Dendritic cell treated with granulocyte-macrophage colony-stimulating factor and Interleukin-4, amounts not matched to agents 40 ng/mL and 50 ng/mL, for 4 days (primary cell): ENCODE measurements at regions not wholly inside any gene's neighbourhood (a gene's known extent, or its start where the extent isn't known, plus 50 kb on each side); places are given as distances from the start of the nearest gene placed in this dataset.

ENCODE experiments used
- H3K27ac Mint-ChIP-seq: one replicate; pipeline ENCODE4 v1.8.0; 2022; ENCODE audit warnings: mild to moderate bottlenecking, mixed read lengths
- H3K27me3 Mint-ChIP-seq: one replicate; pipeline ENCODE4 v1.8.0; 2022; ENCODE audit warnings: mild to moderate bottlenecking, mixed read lengths
- H3K36me3 Mint-ChIP-seq: one replicate; pipeline ENCODE4 v1.8.0; 2022; ENCODE audit warnings: low read depth, mixed read lengths
- H3K4me1 Mint-ChIP-seq: one replicate; pipeline ENCODE4 v1.8.0; 2022; ENCODE audit warnings: low read depth, mixed read lengths
- H3K4me3 Mint-ChIP-seq: one replicate; pipeline ENCODE4 v1.8.0; 2022; ENCODE audit warnings: mild to moderate bottlenecking, moderate library complexity, mixed read lengths
- H3K9me3 Mint-ChIP-seq: one replicate; pipeline ENCODE4 v1.8.0; 2022; ENCODE audit warnings: mixed read lengths
- intact Hi-C: fragments of 100-400 bp; cut with micrococcal nuclease; formaldehyde crosslinking; loops from one replicate; pipeline ENCODE4 v1.15.0; 2022

DNA sequence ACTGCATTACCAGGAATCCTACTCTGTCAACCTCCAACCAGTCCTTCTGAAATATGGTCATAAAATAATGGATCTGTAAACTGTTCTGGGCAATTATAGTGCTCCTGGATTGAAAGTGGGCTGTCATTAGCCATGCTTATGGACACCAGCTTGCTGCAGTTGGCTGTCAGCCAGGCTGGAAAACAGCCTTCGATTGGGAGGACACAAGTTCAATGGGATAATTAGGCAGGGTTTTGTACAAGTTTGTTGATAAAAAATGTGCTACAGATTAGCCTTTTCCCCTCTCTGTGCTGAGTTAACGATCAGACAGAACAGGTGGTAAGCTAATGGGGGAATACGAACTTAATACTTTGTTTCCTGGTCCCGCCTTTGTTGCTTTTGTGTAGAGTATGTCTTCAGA is 413.9 kb downstream of the DUSP10 start:
- peaks cover 23% of the 10 kb centered on the region for H3K9me3 Mint-ChIP-seq
- H3K27me3 Mint-ChIP-seq, result no peaks in the 10 kb centered on the region
- intact Hi-C loops, result no loop called here
- H3K4me1 Mint-ChIP-seq, result no peaks in the 10 kb centered on the region
- H3K27ac Mint-ChIP-seq, result no peak overlapping the region
- no peak overlapping the region for H3K4me3 Mint-ChIP-seq
- H3K36me3 Mint-ChIP-seq, result no peaks in the 10 kb centered on the region

DNA sequence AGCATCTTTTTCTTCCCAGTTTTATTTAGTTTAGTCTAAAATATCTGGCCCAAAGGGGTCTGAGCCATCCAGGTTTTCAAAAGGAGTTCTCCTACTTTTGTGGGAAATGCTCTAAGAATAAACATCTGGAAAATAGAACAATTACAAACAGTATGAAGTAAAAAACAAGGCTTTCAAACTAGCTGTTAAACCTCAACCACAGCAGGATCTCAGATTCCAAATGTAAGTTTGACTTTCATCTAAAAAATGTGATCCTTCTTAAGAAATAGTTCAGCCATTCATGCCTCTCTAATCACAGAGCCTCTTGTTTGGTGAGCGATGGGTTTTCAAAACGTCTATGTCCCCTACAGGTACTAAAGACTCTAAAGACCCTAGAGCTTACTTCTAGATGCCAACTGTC is 413.5 kb downstream of the DUSP10 start:
- Mint-ChIP-seq H3K27me3 (no peaks in the 10 kb centered on the region), H3K9me3 (peaks cover 23% of the 10 kb centered on the region), H3K4me3 (no peak overlapping the region), H3K36me3 (no peaks in the 10 kb centered on the region), H3K27ac (no peak overlapping the region), H3K4me1 (peaks cover 1% of the 10 kb centered on the region)
- intact Hi-C loops, result no loop called here

DNA sequence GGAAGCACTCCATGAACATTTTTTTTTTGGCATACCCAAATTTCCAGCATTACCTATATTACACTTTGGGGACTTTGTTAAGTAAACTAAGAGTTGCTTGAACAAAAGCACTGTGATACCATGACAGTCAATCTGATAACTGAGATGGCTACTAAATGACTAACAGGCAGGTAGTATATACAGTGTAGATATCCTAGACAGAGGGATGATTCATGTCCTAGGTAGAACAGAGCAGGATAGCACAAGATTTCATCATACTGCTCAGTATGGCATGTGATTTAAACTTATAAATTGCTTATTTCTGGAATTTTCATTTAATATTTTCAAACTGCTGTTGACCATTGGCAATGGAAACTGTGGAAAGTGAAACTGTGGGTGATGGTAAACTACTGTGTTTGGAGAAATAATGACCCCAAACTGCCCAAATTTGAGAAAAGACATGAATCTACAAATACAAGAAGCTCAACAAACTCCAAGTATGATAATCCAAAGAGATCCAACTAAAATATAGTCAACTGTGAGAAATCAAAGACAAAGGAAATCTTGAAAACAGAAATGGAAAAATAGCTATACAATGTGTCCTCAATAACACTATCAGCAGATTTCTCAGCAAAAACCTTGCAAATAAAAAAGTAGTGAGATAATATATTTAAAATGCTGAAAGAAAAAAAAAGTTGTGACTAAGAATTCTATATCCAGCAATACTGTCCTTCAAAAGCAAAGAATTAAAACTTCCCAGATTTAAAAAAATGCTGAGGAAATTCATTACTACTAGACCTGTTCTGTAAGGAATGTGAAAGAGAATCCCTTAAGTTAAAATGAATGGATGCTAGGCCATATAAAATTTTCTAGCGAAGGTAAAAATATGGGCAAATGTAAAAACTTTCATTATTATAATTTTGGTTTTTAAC is 410.4 kb downstream of the DUSP10 start:
- peaks cover 19% of the 10 kb centered on the region for H3K4me1 Mint-ChIP-seq
- no peaks in the 10 kb centered on the region for H3K36me3 Mint-ChIP-seq
- intact Hi-C loops, result no loop called here
- no peak overlapping the region for H3K27ac Mint-ChIP-seq
- H3K9me3 Mint-ChIP-seq, result peaks cover 23% of the 10 kb centered on the region
- H3K4me3 Mint-ChIP-seq, result no peak overlapping the region
- peaks cover 2% of the 10 kb centered on the region for H3K27me3 Mint-ChIP-seq

DNA sequence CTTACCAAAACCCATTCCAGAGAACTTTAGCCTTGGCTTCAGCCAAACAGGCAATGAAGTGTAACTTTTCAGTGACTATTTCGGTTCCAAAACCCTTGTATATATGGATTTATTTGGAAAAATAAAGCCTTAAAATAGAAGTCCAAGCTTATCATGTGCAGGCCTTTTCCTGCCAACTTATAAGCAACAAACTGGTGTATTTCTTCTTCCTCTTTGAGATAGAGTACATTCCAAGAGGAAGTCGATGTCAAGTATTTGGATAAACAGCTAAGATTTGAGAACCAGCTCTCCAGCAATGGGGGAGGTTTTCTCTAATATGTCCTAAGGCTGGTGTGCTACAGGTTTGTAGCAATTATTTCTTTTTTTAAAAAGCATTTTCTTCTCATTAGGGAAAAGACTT is 407.8 kb downstream of the DUSP10 start:
- H3K36me3 Mint-ChIP-seq, result no peaks in the 10 kb centered on the region
- H3K27ac Mint-ChIP-seq, result no peak overlapping the region
- H3K27me3 Mint-ChIP-seq, result peaks cover 2% of the 10 kb centered on the region
- H3K4me3 Mint-ChIP-seq, result no peak overlapping the region
- H3K9me3 Mint-ChIP-seq, result peaks cover 16% of the 10 kb centered on the region
- intact Hi-C loops, result no loop called here
- peaks cover 19% of the 10 kb centered on the region for H3K4me1 Mint-ChIP-seq

DNA sequence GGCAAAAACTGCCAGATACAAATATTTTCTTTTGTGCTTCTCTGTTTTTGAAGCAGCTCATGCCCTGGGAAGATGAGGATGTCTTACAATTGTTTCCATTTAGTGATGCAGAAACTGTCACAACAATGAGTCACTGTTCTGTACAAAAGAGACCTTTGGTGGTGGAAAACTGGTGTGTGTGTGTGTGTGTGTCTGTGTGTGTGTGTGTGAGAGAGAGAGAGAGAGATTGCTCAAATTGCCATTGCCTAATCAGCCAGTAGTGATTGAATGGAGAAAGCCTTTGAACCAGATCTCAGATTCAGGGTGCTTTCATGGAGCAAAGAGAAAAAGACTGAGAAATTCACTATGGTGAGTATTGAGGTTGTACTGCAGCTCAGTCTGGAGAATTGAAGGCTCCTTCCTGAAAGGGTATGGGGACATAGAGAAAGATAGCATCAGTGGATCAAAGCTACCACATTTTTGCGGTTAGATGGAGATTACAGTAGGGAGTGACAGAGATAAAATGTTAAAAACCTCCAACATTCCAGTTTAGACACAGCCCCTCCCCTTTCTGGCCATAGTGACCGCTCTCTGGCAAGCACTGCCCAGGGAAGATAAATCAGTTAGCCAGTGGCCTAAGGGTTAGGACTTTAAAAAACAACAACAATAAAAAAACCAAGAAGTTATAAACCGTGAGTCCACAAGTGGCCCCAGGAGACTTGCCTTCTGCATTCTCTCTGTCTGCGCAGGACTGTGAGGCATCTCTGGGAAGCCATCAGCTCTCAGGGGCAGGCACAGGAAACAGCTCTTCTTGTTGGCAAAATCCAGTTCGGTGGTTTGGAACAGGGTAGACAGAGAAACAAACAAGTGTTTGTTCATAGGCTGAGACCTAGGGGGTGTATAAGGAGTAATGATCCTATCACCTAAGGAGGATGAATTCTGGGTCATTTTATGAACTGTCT is 406.5 kb downstream of the DUSP10 start:
- Mint-ChIP-seq H3K27me3 (peaks cover 2% of the 10 kb centered on the region), H3K4me1 (peaks cover 19% of the 10 kb centered on the region), H3K4me3 (no peak overlapping the region), H3K36me3 (no peaks in the 10 kb centered on the region), H3K9me3 (peaks cover 11% of the 10 kb centered on the region), H3K27ac (no peak overlapping the region)
- intact Hi-C loops, result no loop called here

DNA sequence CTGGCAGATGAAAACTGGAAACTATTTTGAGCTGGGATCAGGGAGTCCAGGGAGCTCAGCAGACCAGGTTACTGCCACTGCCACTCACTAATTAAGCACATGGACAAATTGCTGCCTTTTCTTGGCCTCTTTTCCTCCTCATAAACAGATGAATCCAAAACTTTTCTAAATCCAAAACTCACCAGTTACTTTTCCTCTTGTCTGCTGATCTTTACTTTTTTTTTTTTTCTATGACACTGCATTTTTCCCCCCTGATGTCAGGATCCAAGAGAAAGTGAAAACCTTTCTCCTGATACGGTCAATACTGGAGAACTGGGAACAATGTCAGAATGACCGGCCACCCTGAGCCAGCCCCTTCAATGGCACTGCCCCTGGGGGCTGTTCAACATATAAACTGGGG is 405.8 kb downstream of the DUSP10 start:
- H3K4me1 Mint-ChIP-seq, result peaks cover 19% of the 10 kb centered on the region
- no peak overlapping the region for H3K27ac Mint-ChIP-seq
- peaks cover 4% of the 10 kb centered on the region for H3K9me3 Mint-ChIP-seq
- H3K36me3 Mint-ChIP-seq, result no peaks in the 10 kb centered on the region
- H3K4me3 Mint-ChIP-seq, result no peak overlapping the region
- H3K27me3 Mint-ChIP-seq, result peaks cover 2% of the 10 kb centered on the region
- intact Hi-C loops, result no loop called here

DNA sequence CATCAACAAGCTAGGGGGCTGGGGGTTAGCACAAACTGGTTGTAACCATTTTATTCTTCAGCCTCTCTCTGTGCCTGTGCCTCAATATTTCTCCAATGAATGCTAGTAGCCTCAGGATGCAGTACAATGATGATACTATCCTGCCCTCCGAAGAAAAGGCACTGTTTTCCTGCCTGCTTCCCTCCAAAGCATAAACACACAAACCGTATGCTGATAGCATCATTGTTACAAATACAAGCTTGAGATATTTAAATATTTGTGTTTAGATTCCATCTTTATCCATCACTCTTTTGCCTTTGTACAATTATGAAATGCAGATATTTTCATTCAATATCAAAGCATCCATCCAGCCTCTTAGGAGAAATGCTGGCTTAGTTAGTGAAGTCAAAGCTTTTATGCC is 404.8 kb downstream of the DUSP10 start:
- no peak overlapping the region for H3K4me3 Mint-ChIP-seq
- H3K9me3 Mint-ChIP-seq, result no peaks in the 10 kb centered on the region
- no peaks in the 10 kb centered on the region for H3K36me3 Mint-ChIP-seq
- H3K4me1 Mint-ChIP-seq, result peaks cover 19% of the 10 kb centered on the region
- intact Hi-C loops, result no loop called here
- peaks cover 2% of the 10 kb centered on the region for H3K27me3 Mint-ChIP-seq
- no peak overlapping the region for H3K27ac Mint-ChIP-seq

DNA sequence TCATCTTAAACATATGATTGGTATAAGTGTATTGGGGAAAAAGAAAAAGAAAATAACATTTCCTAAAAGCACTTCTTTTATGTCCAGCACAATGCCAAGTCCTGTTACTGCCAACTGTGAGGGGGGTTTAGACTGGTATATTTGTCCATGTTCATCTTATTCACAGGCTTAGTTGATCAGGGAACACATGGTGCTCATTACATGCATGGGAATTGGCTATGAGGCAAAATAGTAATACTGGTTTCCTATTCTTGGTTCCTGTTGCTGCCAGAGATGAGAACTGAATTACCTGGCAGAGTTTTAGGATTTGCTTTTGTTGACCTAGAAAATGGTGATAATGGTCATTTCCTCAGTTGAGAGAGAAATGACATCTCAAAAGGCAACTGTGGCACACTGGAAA is 398.8 kb downstream of the DUSP10 start:
- no peak overlapping the region for H3K4me3 Mint-ChIP-seq
- H3K9me3 Mint-ChIP-seq, result no peaks in the 10 kb centered on the region
- H3K27ac Mint-ChIP-seq, result no peak overlapping the region
- H3K4me1 Mint-ChIP-seq, result no peaks in the 10 kb centered on the region
- H3K36me3 Mint-ChIP-seq, result no peaks in the 10 kb centered on the region
- no peaks in the 10 kb centered on the region for H3K27me3 Mint-ChIP-seq
- intact Hi-C loops, result no loop called here

DNA sequence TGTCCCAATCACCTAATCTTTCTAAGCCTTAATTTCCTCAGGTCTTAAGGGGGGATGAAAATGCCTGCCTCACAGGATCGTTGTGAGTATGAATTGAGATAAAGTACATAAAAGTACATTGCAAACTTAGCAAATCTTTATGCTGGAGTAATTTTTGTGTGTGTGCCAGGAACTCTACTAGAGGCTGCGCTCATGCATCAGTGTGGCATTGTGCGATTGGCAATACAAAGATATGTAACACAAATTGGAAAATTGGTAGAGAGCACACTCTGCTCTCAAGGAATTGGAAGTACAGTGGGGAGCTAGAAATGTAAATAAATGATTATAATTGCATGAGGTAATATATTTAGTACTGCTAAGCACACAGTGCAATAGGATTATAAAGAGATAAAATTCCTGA is 398.3 kb downstream of the DUSP10 start:
- no peaks in the 10 kb centered on the region for H3K9me3 Mint-ChIP-seq
- H3K36me3 Mint-ChIP-seq, result no peaks in the 10 kb centered on the region
- H3K4me1 Mint-ChIP-seq, result no peaks in the 10 kb centered on the region
- no peak overlapping the region for H3K4me3 Mint-ChIP-seq
- H3K27me3 Mint-ChIP-seq, result no peaks in the 10 kb centered on the region
- H3K27ac Mint-ChIP-seq, result no peak overlapping the region
- intact Hi-C loops, result no loop called here

DNA sequence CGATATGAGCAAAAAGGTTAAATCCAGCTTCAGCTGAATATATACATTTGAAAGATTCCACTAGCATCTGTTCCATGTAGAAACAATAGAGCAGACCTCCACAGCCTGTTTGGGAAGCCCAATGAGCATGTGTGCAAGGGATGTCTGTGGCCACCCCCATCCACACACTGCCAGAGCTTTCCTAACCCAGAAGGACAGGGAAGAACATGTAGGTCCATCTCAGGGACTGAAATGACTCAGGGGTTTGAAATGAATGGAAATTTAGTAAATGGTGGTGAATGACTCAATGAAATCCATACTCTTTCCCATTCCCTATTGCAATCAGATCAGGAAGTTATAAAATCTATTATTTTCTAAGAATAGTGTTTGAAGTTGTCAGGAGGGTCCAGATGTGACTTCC is 397.2 kb downstream of the DUSP10 start:
- intact Hi-C loops, result no loop called here
- H3K4me3 Mint-ChIP-seq, result no peak overlapping the region
- no peaks in the 10 kb centered on the region for H3K36me3 Mint-ChIP-seq
- H3K27me3 Mint-ChIP-seq, result no peaks in the 10 kb centered on the region
- H3K4me1 Mint-ChIP-seq, result no peaks in the 10 kb centered on the region
- H3K27ac Mint-ChIP-seq, result no peak overlapping the region
- no peaks in the 10 kb centered on the region for H3K9me3 Mint-ChIP-seq

DNA sequence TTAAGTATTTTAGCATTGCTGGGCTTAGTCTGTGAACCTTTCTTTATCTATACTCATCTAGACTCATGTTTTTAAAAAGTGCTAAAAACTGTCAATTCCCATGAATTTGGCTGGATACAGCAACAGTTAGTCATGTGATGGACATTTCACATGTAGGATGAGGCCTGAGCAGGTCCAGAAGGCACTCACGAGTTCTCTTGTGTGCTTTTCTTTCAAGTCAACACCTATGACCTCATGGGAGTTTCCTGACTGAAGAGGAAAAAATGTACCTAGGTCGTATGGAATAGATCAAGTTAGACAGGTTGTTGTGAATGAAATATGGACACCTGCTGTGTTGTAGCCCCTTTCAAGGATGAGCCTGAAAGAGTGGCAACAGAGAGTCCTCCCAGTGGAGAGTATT is 394.2 kb downstream of the DUSP10 start:
- Mint-ChIP-seq H3K27me3 (no peaks in the 10 kb centered on the region), H3K4me1 (no peaks in the 10 kb centered on the region), H3K27ac (no peak overlapping the region), H3K36me3 (no peaks in the 10 kb centered on the region), H3K9me3 (no peaks in the 10 kb centered on the region), H3K4me3 (no peak overlapping the region)
- intact Hi-C loops, result no loop called here

DNA sequence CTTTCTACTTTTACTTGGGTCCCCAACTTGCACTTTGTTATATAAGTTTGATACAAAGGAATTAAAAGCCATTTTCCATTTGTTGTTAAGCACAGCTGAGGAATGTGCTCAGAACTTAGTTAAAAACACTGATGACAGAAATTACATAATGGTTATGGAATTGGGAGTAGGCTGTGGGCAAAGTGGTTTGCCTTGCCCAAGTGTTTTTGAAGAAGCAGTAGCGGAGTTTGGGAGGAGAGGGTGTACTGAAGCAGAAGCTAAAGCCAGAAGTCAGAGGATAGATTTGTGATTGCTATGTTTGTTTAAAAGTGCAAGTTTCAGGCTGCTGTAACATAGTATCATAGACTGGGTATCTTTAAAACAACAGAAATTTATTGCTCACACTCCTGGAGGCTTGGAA is 391.8 kb downstream of the DUSP10 start:
- Mint-ChIP-seq H3K4me1 (no peaks in the 10 kb centered on the region), H3K36me3 (no peaks in the 10 kb centered on the region), H3K9me3 (peaks cover 15% of the 10 kb centered on the region), H3K27me3 (no peaks in the 10 kb centered on the region), H3K27ac (no peak overlapping the region), H3K4me3 (no peak overlapping the region)
- intact Hi-C loops, result no loop called here

DNA sequence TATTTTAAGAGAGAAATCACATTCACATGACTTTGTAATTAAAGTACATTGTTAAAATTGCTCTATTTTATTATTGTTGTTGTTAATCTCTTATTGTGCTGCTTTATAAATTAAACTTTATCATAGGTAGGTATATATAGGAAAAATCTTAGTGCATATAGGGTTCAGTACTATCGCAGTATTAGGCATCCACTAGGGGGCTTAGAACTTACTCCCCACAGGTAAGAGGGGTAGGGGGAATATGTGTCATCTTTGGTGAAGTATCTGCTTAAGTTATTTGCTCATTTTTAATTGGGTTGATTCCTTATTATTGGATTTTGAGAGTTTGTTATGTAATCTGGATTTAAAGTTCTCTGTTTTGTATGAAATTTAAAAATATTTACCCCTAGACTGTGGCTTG is 385.2 kb downstream of the DUSP10 start:
- H3K4me3 Mint-ChIP-seq, result no peak overlapping the region
- H3K36me3 Mint-ChIP-seq, result no peaks in the 10 kb centered on the region
- H3K27ac Mint-ChIP-seq, result no peak overlapping the region
- H3K4me1 Mint-ChIP-seq, result no peaks in the 10 kb centered on the region
- H3K9me3 Mint-ChIP-seq, result peaks cover 15% of the 10 kb centered on the region
- no peaks in the 10 kb centered on the region for H3K27me3 Mint-ChIP-seq
- intact Hi-C loops, result no loop called here

DNA sequence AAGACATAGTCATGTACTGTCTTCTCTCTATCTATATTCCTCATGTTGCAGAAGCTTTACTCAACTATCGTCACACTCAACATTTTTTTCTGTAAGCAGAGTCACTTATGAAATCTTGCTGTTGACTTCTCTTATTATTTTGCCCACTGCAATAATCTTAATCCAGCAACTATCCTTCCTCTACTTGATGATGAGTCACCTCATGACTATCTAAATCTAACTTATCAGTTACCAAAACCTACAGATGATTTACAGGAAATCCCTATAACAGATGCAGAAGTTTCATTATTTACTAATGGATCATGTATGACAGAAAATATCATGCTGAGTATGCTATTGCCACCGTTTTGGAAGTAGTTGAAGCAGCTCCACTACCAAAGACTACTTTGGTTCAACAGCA is 378.9 kb downstream of the DUSP10 start:
- Mint-ChIP-seq H3K27ac (no peak overlapping the region), H3K27me3 (no peaks in the 10 kb centered on the region), H3K36me3 (no peaks in the 10 kb centered on the region), H3K9me3 (no peaks in the 10 kb centered on the region), H3K4me3 (no peak overlapping the region), H3K4me1 (no peaks in the 10 kb centered on the region)
- intact Hi-C loops, result no loop called here
